HG02588 (cell line): ENCODE measurements at regions not wholly inside any gene's neighbourhood (a gene's known extent, or its start where the extent isn't known, plus 50 kb on each side); places are given as distances from the start of the nearest gene placed in this dataset.

ENCODE experiments used
- ATAC-seq: cut with Tn5 transposase; IDR thresholded peaks from one replicate; pipeline ENCODE4 v1.9.1; 2021; ENCODE audit warnings: mild to moderate bottlenecking, moderate library complexity; ENCODE audit not compliant: unreplicated experiment

- no peak for ATAC-seq
These were observed 267.7 kb downstream of the RASSF9 start for GRCh38 chr12:85568395-85569103.

- ATAC-seq, result no peak
These were observed 266.9 kb downstream of the RASSF9 start for GRCh38 chr12:85569261-85569660.

GRCh38 chr12:85572956-85573355, 263.3 kb downstream of the RASSF9 start:
- ATAC-seq, result no peak

- no peak for ATAC-seq
These were observed 262.5 kb downstream of the RASSF9 start for GRCh38 chr12:85573635-85574214.

- ATAC-seq, result no peak
These were observed 261.9 kb downstream of the RASSF9 start for GRCh38 chr12:85574291-85574690.

GRCh38 chr12:85575120-85576096, 260.8 kb downstream of the RASSF9 start:
- peak; percentile 98 for ATAC-seq

GRCh38 chr12:85580562-85581168, 255.5 kb downstream of the RASSF9 start:
- no peak for ATAC-seq

GRCh38 chr12:85587158-85587557, 249.1 kb downstream of the RASSF9 start:
- no peak for ATAC-seq

GRCh38 chr12:85588221-85588620, 248.0 kb downstream of the RASSF9 start:
- no peak for ATAC-seq

GRCh38 chr12:85600841-85601240, 235.4 kb downstream of the RASSF9 start:
- no peak for ATAC-seq

- no peak for ATAC-seq
These were observed 232.7 kb downstream of the RASSF9 start for GRCh38 chr12:85603556-85603955.

GRCh38 chr12:85606455-85606854, 229.8 kb downstream of the RASSF9 start:
- ATAC-seq, result no peak

GRCh38 chr12:85609778-85610177, 226.4 kb downstream of the RASSF9 start:
- ATAC-seq, result no peak

GRCh38 chr12:85610194-85610593, 226.0 kb downstream of the RASSF9 start:
- no peak for ATAC-seq

GRCh38 chr12:85616201-85616600, 220.0 kb downstream of the RASSF9 start:
- no peak for ATAC-seq

GRCh38 chr12:85617307-85618091, 218.7 kb downstream of the RASSF9 start:
- ATAC-seq, result no peak

GRCh38 chr12:85621041-85621440, 215.2 kb downstream of the RASSF9 start:
- no peak for ATAC-seq

- ATAC-seq, result no peak
These were observed 212.4 kb downstream of the RASSF9 start for GRCh38 chr12:85623763-85624162.

- ATAC-seq, result no peak
These were observed 210.7 kb downstream of the RASSF9 start for GRCh38 chr12:85625467-85625866.

- ATAC-seq, result no peak
These were observed 210.0 kb downstream of the RASSF9 start for GRCh38 chr12:85626001-85626783.
